ENCODE measurements at regions not wholly inside any gene's neighbourhood (a gene's known extent, or its start where the extent isn't known, plus 50 kb on each side); places are given as distances from the start of the nearest gene placed in this dataset.
"Not testable (repeated sequence)": the region's sequence is repeated elsewhere in the genome, so short reads cannot be mapped to it uniquely, and the experiment has no call there.

DNA sequence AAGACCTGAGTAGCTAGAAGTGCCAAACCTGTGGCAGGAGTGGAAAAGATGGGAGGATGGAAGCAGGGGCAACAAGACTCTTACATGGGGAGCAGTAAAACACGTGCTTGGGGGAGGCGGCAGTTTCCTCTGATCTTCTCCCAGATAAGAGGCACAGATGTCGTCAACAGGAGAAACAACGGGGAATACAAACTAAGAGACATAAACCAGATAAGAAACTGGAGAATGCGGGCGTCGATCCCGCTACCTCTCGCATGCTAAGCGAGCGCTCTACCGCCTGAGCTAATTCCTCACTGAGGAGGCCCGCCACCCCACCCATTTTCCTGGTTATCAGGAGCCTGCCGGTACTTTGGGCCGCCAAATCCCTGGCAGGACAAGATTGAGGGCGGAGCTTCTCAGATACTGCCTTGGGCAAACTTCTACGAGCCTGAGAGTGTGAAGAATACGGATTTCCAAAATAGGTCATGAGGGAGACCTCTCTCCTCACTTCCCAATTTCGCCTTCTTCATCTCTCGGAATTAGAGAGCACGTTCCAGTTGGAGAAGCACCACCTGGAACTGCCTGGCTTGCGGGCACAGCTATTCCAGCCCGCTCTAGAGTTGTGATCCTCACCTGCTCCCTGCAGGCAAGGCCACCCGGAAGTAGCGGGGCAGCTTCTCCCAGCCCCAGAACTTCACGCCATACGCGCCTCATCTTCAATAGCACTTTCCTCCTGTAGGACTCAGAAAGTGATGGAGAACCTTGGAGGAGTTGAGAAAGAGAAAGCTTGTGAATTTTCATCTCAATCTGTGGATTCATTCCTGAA lies 496.0 kb downstream of the PRIM2 start:
- H3K4me1 Mint-ChIP-seq (ENCODE audit: low read depth); H3K9me3 Mint-ChIP-seq; H3K27ac Mint-ChIP-seq; POLR2A ChIA-PET; H3K36me3 Mint-ChIP-seq (ENCODE audit: low read depth); CTCF ChIA-PET; intact Hi-C loops (cut with micrococcal nuclease); ATAC-seq; H3K4me3 Mint-ChIP-seq: not testable (repeated sequence)
- peaks cover 37% of the 10 kb centered on the region for H3K27me3 Mint-ChIP-seq
- peak; percentile 10 for DNase-seq

DNA sequence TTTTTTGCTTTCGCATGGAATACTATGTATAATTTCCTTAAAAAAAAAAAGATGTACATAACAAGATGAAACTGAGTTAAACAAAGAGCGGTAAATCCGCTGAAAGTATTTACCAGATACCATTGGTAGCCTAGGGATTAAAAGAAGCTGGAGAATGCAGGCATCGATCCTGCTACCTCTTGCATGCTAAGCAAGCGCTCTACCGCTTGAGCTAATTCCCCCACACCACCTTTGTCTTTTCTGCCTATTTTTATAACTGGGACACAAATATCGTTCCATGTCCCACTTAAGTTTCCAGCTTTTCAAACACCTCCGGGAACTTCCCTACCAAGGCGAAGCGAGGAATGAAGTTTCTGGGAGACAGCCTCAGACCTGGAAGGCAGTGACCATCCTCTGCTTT lies 498.4 kb downstream of the PRIM2 start:
- H3K9me3 Mint-ChIP-seq; H3K4me1 Mint-ChIP-seq (ENCODE audit: low read depth); POLR2A ChIA-PET; ATAC-seq; H3K27ac Mint-ChIP-seq; intact Hi-C loops (cut with micrococcal nuclease); CTCF ChIA-PET; DNase-seq; H3K36me3 Mint-ChIP-seq (ENCODE audit: low read depth); H3K4me3 Mint-ChIP-seq: not testable (repeated sequence)
- peaks cover 23% of the 10 kb centered on the region for H3K27me3 Mint-ChIP-seq

DNA sequence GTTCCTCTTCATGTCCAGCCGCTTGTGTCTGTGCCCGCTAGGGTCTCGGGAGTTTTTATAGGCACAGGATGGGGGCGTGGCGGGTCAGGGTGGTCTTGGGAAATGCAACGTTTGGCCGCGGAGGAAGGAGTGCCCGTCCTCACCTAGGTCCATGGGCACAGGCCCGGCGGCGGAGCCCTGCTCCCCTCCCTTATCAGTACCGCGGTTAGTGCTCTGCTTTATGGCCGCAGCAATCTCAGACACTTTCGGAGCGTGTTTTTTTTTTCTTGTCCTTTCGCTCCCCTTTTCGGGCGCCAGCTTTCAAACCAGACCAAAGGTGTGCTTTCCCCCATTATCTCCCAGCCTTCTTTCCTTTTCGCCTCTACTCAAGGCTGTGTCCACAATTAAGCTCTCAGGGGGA lies 503.9 kb downstream of the PRIM2 start:
- H3K9me3 Mint-ChIP-seq; H3K4me1 Mint-ChIP-seq (ENCODE audit: low read depth); H3K36me3 Mint-ChIP-seq (ENCODE audit: low read depth); DNase-seq; ATAC-seq; intact Hi-C loops (cut with micrococcal nuclease); H3K4me3 Mint-ChIP-seq; POLR2A ChIA-PET; H3K27ac Mint-ChIP-seq; CTCF ChIA-PET: not testable (repeated sequence)
- peaks cover 32% of the 10 kb centered on the region for H3K27me3 Mint-ChIP-seq

DNA sequence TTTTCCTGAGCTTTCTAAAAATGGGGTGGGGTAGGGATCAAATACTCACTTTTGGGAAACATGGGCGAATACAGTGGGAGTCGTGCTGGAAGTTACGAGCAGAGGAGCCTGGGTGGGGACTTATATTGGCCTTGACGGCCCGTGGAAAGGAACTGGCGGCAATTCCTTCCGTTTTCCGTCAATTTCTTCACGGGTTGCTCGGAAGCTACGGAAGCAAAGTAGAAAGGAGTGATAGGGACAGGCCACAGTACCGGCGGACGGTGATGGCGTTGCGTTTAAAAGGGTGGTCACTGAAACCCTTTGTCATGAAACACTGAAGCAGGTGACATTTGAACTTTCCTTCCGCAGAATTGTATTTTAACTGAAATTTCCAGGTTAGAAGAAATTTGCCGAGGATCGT lies 505.0 kb downstream of the PRIM2 start:
- H3K27me3 Mint-ChIP-seq: peaks cover 34% of the 10 kb centered on the region
- intact Hi-C loops (cut with micrococcal nuclease); CTCF ChIA-PET; H3K4me3 Mint-ChIP-seq; H3K9me3 Mint-ChIP-seq; H3K27ac Mint-ChIP-seq; DNase-seq; POLR2A ChIA-PET; H3K4me1 Mint-ChIP-seq (ENCODE audit: low read depth); ATAC-seq; H3K36me3 Mint-ChIP-seq (ENCODE audit: low read depth): not testable (repeated sequence)

DNA sequence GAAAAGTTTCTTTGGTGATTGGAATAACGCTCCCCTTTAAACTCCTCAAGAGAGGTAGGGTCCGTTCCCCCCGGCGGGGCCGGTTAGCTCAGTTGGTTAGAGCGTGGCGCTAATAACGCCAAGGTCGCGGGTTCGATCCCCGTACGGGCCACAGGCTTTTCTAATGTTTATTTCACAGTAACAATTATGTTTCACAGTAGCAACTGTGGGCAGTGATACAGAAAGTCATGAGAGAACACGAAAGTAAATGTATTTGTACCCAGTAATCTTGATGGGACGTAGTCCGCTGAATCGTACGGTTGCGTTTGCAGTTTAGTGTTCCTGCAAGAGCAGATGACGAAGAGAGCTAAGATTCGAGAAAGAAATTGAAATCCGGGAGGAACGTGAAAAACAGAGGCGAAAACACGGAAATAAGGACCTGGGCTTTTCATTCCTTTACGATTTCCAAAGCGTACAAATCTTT lies 505.5 kb downstream of the PRIM2 start:
- ChIA-PET CTCF (no interaction called here), POLR2A (no interaction called here)
- Mint-ChIP-seq H3K4me1 (ENCODE audit: low read depth) (peaks cover 4% of the 10 kb centered on the region), H3K9me3 (peaks cover 6% of the 10 kb centered on the region), H3K4me3 (no peak overlapping the region), H3K36me3 (ENCODE audit: low read depth) (peaks cover 4% of the 10 kb centered on the region), H3K27me3 (peaks cover 34% of the 10 kb centered on the region), H3K27ac (no peak overlapping the region)
- intact Hi-C loops (cut with micrococcal nuclease): no loop called here
- DNase-seq (no peak), ATAC-seq (no peak)
- TF ChIP-seq, protein P1, sequence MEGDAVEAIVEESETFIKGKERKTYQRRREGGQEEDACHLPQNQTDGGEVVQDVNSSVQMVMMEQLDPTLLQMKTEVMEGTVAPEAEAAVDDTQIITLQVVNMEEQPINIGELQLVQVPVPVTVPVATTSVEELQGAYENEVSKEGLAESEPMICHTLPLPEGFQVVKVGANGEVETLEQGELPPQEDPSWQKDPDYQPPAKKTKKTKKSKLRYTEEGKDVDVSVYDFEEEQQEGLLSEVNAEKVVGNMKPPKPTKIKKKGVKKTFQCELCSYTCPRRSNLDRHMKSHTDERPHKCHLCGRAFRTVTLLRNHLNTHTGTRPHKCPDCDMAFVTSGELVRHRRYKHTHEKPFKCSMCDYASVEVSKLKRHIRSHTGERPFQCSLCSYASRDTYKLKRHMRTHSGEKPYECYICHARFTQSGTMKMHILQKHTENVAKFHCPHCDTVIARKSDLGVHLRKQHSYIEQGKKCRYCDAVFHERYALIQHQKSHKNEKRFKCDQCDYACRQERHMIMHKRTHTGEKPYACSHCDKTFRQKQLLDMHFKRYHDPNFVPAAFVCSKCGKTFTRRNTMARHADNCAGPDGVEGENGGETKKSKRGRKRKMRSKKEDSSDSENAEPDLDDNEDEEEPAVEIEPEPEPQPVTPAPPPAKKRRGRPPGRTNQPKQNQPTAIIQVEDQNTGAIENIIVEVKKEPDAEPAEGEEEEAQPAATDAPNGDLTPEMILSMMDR (IDR thresholded peaks at IDR 0.05): no peak

DNA sequence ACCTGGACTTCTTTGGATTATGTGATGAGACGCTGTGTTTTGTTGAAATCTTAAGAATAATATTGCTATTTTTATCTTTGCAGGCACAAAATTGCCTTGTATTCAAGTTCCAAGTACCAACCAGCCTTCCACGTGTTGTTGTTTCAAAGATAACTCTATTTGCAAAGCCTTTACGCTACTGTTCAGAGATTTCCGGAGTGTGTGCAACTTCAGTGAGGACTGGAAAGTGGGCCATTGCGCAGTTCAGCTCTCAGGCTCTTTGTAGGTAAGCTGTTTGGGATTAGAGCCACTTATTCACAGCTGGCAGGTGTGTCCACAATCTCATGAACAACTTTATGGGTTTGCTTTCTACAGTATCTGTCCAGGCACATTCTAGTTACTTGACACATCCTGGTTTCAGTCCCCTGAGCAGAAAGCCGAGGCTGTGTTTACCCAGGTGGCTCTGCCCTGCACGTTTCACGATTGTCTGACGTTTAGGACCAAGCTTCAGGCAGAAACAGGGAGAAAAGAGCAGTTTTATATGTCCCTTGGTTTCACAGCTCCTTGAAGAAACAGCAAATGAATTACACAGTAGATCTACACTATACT lies 520.3 kb downstream of the PRIM2 start:
- H3K9me3 Mint-ChIP-seq; H3K4me3 Mint-ChIP-seq; intact Hi-C loops (cut with micrococcal nuclease); H3K4me1 Mint-ChIP-seq (ENCODE audit: low read depth); POLR2A ChIA-PET; DNase-seq; CTCF ChIA-PET; H3K27ac Mint-ChIP-seq; H3K27me3 Mint-ChIP-seq; ATAC-seq; H3K36me3 Mint-ChIP-seq (ENCODE audit: low read depth): not testable (repeated sequence)

DNA sequence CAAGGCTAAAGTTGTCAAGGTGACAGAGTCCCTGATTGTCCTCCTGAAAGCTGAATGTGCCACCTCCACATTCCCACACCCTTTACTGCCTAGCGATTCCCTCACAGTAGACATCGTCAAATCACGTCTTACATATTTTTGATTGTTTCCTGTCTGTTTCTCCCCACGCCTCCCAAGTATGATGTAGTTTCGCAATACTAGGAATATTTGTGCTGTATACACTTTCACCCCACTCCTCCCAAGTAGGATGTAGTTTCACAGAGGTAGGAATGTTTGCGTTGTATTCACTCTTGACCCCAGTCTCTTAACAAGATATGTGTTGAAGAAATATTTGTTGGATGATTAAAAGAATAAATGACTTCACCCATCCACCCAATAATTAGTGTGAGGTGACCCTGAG lies 524.1 kb downstream of the PRIM2 start:
- H3K36me3 Mint-ChIP-seq (ENCODE audit: low read depth); CTCF ChIA-PET; POLR2A ChIA-PET: not testable (repeated sequence)

DNA sequence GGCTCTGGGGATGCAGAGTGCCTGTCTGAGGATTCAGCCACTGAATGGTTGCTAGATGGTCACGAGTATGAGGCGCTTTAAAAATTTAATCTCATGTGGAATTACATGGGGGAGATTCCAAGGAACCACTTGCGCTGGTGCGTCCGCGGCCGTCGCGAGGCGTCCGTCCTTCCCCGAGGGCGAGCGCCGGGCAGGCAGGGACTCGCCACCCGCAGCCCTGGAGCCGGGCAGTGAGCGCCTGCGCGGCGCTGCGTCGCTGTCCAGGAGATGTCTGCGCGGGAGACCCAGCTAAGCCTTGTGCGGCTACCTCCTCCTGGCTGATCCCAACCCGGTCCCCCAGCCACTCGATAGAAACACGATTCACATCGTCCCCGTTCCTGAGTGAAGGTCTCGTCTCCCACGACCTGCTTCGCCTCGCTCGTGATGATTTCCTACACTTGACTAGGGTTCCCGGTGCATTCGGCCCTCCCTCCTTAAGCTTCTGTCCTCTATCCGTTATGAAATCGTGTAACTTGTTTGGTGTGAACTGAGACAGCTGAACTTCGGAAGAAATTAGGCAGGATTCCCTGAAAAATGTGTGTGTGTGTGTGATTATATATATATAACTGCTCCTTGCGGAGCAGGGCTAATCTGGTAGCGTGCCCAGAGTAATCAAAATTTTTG lies 536.4 kb downstream of the PRIM2 start:
- POLR2A ChIA-PET; H3K4me1 Mint-ChIP-seq (ENCODE audit: low read depth); H3K9me3 Mint-ChIP-seq; H3K36me3 Mint-ChIP-seq (ENCODE audit: low read depth); H3K27ac Mint-ChIP-seq; intact Hi-C loops (cut with micrococcal nuclease); H3K4me3 Mint-ChIP-seq; ATAC-seq; DNase-seq; CTCF ChIA-PET: not testable (repeated sequence)
- peaks cover 17% of the 10 kb centered on the region for H3K27me3 Mint-ChIP-seq

More for the DNA sequence above, 524.1 kb downstream of the PRIM2 start:
- H3K27me3 Mint-ChIP-seq; H3K4me1 Mint-ChIP-seq (ENCODE audit: low read depth); H3K27ac Mint-ChIP-seq; H3K9me3 Mint-ChIP-seq; ATAC-seq; intact Hi-C loops (cut with micrococcal nuclease); DNase-seq; H3K4me3 Mint-ChIP-seq: not testable (repeated sequence)

DNA sequence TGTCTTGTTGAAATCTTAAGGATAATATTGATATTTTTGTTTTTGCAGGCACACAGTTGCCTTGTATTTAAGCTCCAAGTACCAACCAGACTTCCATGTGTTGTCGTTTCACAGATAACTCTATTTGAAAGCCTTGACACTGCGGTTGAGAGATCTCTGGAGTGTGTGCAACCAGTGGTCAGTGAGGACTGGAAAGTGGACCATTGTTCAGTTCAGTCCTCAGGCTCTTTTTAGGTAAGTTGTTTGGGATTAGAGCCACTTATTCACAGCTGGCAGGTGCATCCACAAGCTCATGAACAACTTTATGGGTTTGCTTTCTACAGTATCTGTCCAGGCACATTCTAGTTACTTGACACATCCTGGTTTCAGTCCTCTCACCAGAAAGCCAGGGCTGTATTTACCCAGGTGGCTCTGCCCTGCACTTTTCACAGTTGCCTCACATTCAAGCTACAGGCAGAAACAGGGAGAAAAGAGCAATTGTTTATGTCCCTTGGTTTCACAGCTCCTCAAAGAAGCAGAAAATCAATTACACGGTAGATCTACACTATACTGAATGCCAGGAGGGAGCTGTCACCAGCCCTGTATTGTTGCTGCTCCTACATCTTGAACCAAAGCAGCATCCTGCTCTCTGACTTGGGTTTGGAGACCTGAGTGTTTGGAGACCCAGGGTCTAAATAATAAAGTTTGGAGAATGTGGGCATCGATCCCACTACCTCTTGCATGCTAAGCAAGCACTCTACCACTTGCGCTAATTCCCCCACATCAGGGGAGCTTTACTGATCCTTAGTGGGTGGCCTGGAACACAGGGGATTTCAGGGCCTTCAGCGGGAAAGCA lies 543.3 kb downstream of the PRIM2 start:
- DNase-seq; POLR2A ChIA-PET; H3K36me3 Mint-ChIP-seq (ENCODE audit: low read depth); intact Hi-C loops (cut with micrococcal nuclease); H3K4me3 Mint-ChIP-seq; H3K27me3 Mint-ChIP-seq; CTCF ChIA-PET; H3K4me1 Mint-ChIP-seq (ENCODE audit: low read depth); ATAC-seq; H3K27ac Mint-ChIP-seq; H3K9me3 Mint-ChIP-seq: not testable (repeated sequence)

DNA sequence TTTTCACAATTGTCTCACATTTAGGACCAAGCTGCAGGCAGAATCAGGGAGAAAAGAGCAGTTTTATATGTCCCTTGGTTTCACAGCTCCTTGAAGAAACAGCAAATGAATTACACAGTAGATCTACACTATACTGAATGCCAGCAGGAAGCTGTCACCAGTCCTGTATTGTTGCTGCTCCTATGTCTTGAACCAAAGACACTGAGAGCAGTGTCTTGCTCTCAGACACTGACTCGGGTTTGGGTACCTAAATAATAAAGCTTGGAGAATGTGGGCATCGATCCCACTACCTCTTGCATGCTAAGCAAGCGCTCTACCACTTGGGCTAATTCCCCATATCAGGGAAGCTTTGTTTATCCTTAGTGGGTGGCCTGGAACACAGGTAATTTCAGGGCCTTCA lies 552.7 kb downstream of the PRIM2 start:
- CTCF ChIA-PET; intact Hi-C loops (cut with micrococcal nuclease); DNase-seq; POLR2A ChIA-PET; H3K4me3 Mint-ChIP-seq; H3K4me1 Mint-ChIP-seq (ENCODE audit: low read depth); ATAC-seq; H3K9me3 Mint-ChIP-seq; H3K36me3 Mint-ChIP-seq (ENCODE audit: low read depth); H3K27ac Mint-ChIP-seq; H3K27me3 Mint-ChIP-seq: not testable (repeated sequence)

Data from activated CD8-positive, alpha-beta T cell treated with anti-CD3 and anti-CD28 coated beads for 36 hours (primary cell).